NOMO-1 treated with DMSO at 0.1 percent for 48 hours (cell line): ENCODE measurements at regions not wholly inside any gene's neighbourhood (a gene's known extent, or its start where the extent isn't known, plus 50 kb on each side); places are given as distances from the start of the nearest gene placed in this dataset.
"Not testable (repeated sequence)": the region's sequence is repeated elsewhere in the genome, so short reads cannot be mapped to it uniquely, and the experiment has no call there.

Experiments used
- DNase-seq: peaks from one replicate; lab custom pipeline; 2025; ENCODE audit not compliant: unreplicated experiment; lab: John Stamatoyannopoulos, UW

GRCh38 chr5:167071981-167072610 lies 1219.3 kb upstream of the WWC1 start:
- DNase-seq, result no peak

DNA sequence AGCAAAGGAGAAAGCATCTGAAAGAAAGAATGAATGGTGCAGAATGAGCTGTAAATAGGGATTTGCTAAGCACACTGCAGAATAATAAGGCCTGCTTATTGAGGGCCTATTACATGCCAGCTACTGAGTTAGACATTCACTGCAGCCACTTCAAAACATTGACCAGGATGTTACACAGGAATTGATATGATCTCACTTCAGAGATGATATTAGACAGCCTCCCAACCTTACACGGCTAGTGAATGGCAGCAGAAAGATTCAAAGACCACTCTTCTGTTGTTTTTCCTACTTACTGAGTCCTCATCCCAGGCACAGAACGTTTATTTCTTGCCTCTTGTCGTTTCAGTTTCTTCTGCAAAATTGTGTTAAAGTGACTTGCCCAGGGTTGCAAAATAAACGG lies 1209.9 kb upstream of the WWC1 start:
- DNase-seq, result no peak

DNA sequence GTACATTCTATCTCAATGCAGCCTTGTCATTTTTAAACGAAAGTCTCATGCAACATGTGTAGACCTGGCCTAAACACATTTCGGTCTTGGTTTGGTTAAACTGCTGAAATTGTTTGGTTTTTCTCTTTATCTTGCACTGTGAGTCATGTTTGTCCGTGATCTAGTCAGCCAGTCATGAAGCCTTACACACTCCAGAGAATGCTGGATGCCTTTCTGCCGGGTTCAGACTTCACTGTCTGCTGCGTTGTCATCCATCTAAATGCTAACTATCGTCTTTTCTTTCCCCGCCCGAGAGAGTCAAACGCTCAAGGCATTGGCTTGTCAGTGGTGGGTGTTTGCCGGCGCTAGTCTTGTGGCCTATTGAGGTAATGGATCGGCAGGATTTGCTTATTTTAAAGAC lies 1194.6 kb upstream of the WWC1 start:
- DNase-seq, result no peak

GRCh38 chr5:167104351-167104750 lies 1187.1 kb upstream of the WWC1 start:
- no peak for DNase-seq

GRCh38 chr5:167105941-167106340 lies 1185.5 kb upstream of the WWC1 start:
- no peak for DNase-seq

DNA sequence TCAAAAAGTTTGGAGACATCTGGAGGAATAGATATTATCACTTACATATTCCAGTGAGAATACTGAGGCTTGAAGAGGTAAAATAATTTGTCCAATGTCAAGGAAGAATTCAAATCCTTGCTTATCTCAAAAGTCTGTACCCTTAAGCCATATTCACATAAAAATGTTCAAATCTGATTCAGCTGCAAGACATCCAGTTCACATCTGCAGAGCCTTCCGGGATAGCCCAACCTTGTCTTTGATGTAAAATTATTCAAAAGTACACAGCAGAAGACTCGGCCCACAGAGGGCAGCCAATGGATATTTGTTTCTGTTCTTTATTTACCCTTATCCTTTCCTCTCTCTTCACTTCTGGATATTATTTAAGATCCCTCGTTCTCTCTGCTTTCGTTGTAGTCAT lies 1183.8 kb upstream of the WWC1 start:
- DNase-seq, result no peak

DNA sequence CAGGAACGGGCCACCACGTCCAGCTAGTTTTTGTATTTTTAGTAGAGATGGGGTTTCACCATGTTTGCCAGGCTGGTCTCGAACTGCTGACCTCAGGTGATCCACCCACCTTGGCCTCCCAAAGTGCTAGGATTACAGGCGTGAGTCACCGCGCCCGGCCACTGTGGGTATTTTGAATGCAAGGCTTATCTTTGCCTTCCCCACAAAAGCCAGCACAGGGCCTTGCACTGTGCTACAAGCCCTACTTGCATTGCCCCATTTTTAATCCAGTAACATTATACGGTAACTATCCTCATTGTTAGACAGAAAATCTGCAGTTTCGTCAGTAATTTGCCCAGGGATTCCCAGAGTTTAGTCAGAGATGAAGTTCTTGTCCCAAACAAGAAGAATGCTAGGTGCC lies 1183.2 kb upstream of the WWC1 start:
- not testable (repeated sequence) for DNase-seq

- no peak for DNase-seq
Observed at GRCh38 chr5:167112556-167112955, 1178.9 kb upstream of the WWC1 start.

DNA sequence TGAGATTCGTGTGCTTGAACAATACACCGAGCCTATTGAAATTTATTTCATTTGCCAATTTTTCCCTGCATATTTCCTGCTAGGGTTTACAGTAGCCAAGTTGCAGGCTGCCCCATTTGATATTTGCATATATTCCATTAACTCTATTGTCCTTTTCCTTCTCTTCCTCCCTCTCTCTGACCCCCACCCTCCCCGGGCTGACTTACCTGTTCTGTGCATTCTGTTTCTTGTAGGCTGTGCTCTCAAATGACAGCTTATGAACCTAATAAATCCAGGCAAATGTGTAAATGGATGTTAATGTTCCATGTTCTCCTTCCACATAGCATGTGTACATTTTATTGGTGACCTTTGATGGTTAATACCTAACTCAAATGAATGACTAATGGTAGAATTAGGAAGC lies 1169.2 kb upstream of the WWC1 start:
- no peak for DNase-seq

DNA sequence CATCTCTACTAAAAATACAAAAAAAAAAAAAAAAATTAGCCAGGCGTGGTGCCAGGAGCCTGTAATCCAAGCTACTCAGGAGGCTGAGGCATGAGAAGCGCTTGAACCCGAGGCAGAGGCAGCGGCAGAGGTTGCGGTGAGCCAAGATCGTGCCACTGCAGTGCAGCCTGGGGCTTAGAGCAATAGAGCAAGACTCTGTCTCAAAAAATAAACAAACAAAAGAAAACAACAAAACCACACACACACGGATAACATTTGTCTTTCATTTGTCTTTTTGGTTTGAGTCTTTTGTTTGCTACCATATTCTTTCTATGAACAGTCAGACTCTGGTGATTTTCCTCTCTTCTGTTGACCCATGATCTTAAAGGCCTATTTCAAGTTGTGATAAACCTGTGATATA lies 1168.3 kb upstream of the WWC1 start:
- no peak for DNase-seq

DNA sequence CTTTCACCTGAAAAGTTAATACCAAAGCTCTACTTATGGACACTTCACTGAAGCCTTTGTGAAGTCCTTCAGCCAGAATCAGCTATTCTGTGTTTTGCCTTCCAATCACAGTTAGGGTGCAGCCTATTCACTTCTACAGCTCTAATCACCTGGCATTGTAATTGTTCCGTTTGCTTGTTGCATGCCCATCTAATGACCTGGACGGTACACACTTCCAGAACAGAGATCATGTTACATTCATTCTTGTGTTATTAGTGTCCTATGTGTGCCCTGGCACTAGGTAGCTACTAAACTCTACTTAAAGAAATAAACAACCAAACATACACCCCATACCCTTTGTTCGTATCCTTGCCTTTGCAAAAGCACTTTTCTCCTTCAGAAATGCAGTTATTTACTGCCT lies 1162.9 kb upstream of the WWC1 start:
- DNase-seq, result no peak

DNA sequence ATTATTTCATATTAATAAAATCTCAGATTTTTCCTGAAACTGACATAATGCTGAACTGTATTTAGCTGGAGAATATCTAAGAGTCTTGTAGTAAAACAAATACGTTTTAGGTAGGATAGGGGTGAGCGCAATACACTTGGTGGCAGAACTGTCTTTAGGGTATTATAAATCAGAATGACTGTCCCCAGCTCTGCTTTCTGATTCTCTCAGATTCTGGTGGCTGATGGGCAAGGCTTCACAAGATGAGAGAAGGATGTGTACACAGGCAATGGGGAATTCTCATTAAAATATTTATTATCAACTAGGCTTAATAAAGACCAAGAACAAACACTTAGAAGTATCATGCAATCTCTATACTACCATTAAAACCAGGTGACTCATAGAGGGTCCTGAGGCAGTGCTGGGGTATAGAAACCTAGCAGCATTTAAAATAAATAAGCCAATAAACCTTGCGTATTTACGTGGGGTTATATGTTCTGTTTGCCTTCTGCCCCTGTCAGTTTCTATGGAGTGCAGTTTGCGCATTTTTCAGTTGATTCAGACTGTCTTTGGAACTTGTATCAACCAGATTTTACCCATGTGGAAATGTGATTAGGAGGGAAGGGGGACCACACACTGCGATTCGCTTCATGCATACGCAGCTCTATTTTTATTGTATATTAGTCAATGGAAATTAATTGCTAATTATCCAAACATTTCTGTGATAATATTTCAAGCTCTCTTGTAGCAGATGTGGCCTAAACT lies 1150.7 kb upstream of the WWC1 start:
- no peak for DNase-seq

DNA sequence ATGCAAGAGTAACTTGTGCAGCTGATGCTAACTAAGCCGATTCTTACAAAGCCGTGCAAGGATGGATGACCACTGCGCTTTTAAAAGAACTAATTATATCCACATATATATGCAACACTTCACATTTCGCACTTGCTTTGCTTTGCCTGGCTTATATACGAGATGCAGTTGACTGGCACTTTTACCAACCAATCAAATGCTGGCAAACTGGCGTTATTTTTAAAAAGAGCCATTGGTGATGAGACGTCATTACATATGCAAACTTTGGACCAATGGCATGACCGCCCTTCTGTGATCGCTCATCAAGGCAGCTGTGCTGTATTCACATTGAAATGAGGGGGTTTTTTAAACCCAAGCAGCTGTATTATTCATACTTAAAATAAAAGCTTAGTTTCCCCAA lies 1147.7 kb upstream of the WWC1 start:
- no peak for DNase-seq

GRCh38 chr5:167145841-167146240 lies 1145.6 kb upstream of the WWC1 start:
- no peak for DNase-seq

DNA sequence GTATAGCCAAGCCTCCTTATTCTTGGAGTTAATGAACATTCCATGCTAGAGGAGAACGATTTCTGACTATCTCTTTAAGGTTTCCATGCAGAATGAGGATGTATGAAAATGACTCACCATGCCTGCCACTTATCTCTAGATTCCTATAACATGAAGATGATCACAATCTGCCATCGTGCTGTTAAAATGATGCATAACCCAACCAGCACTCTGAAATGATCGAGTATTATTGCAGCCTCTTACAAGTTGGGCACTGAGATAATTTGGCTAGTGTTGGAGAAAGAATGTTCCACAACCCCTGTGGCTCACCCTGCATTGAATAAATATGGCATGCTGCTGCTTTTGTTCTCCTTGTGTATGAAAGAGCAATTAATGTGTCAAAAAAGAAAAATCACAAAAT lies 1143.6 kb upstream of the WWC1 start:
- DNase-seq, result no peak

- no peak for DNase-seq
Observed at GRCh38 chr5:167150661-167151060, 1140.8 kb upstream of the WWC1 start.

DNA sequence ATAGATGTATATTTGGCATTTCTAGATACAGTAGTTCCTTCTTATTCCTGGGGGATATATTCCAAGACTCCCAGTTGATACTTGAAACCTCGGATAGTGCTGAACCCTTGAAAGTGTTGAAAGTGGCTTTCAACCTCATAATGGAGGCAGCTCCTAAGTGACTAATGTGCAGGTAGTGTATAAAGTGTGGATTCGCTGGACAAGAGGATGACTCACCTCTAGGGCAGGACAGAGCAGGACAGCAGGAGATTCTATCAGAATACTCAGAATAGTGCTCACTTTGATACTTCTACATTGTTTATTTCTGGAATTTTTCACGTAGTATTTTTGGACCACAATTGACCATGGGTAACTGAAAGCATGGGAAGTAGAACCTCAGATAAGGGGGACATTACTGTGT lies 1138.9 kb upstream of the WWC1 start:
- no peak for DNase-seq

DNA sequence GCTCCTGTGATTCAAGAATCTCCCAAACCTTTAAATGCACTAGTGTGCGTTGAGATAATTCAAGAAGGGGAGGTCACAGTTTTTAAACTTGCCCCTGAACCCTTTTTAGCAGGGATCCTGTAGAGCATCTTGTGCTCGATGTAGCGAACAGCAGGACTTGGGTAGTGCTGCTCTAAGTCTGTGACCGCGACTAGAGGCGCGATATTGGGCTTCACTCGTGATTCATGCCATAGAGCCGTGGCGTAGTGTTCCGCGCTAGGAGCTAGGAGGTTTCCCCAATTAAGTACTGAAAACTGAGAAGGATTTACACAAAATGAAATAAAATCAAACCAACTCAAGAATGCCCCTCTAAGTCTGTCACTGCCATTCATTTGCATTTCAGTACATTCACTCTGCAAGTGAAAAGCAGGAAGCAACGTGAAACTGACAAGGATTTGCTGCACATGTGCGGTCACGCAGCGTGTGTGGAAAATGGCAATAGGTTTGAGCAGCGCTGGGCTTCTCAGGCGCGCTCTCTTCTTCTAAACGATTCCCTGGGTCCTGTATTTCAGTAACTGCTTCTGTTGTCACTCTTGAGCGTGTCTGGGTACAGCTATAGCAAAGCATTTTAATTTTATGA lies 1135.9 kb upstream of the WWC1 start:
- no peak for DNase-seq

DNA sequence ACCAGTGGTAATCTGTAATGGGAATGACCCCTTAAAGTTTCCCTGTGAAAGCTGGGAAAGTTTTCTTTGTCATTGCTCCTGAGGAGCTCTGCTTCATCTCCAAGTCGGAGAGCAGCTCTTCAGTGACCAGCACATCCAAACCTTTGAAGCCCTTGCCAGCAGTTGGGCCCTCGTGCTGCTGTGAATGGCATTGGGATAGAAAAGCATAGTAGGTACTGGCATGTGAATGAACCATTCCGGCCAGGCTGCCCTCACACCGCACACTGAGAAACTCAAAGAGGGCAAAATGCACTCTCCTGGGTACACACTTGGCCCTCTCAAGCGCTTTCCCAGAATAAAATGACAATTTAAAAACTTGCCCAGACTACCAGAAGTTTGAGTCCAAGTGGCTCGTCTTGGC lies 1135.0 kb upstream of the WWC1 start:
- no peak for DNase-seq

GRCh38 chr5:167158588-167158987 lies 1132.9 kb upstream of the WWC1 start:
- no peak for DNase-seq

DNA sequence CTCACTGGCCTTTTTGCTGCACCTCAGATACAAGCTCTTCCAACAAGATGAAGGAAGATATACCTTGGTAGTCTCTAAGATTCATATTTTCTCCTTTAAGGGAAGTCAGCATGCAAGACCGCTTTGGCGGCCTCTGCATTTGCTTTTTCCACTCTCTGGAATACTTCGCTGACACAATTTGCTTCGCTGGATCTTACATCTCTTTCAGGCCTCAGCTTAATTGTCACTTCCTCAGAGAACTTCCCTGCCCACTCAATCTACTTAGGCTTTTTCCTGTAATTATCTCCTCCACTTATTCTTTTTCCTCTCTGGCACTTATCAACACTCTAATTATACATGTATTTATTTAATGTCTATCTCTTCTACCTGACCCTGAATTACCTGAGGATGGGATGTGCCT lies 1131.1 kb upstream of the WWC1 start:
- no peak for DNase-seq

DNA sequence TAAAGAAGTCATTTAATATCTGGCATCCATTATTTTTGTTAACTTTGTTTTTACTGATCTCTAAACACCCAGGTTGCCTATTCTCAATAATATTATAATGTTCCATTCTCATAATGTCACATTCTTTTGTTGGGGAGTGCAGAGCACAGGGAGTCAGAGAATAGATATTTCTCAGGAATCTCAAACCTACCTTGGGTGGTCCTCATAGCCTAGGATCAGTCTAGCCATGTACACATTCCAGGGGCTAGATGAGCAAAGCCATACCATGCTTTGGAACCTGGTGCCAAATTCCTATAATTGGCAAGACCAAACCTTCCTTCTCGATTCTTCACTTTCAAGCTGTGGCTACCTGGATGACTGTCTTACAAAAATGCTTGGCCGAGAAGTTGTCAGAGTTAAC lies 1124.7 kb upstream of the WWC1 start:
- no peak for DNase-seq
